ENCODE measurements at regions not wholly inside any gene's neighbourhood (a gene's known extent, or its start where the extent isn't known, plus 50 kb on each side); places are given as distances from the start of the nearest gene placed in this dataset.
"Not testable (repeated sequence)": the region's sequence is repeated elsewhere in the genome, so short reads cannot be mapped to it uniquely, and the experiment has no call there.

DNA sequence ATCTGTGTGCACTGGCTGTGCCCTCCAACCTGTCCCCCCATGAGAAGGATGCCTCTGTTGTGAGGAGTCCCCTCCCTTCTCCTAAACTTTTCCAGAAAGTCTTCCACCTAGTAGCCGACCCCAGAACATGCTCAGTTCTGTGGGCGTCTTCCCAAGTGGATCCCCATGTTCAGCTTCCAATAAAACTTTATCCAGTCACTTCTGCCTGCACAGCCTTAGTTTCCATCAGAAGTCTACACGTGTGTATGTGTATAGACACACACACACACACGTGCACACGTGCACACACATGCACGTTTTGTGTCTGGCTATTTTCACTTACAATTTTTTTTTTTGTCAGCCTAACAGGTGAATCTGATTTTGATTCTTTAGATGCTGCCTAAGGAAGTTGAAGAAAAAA is 115.1 kb downstream of the RTP5 start:
- Histone ChIP-seq H3K9me3 (no peaks in the 10 kb centered on the region), H3K4me3 (no peak overlapping the region)
- TF ChIP-seq POLR2A (IDR thresholded peaks at IDR 0.05) (no peak), POLR2AphosphoS5 (IDR thresholded peaks at IDR 0.05) (no peak)
- TF ChIP-seq, protein P1, sequence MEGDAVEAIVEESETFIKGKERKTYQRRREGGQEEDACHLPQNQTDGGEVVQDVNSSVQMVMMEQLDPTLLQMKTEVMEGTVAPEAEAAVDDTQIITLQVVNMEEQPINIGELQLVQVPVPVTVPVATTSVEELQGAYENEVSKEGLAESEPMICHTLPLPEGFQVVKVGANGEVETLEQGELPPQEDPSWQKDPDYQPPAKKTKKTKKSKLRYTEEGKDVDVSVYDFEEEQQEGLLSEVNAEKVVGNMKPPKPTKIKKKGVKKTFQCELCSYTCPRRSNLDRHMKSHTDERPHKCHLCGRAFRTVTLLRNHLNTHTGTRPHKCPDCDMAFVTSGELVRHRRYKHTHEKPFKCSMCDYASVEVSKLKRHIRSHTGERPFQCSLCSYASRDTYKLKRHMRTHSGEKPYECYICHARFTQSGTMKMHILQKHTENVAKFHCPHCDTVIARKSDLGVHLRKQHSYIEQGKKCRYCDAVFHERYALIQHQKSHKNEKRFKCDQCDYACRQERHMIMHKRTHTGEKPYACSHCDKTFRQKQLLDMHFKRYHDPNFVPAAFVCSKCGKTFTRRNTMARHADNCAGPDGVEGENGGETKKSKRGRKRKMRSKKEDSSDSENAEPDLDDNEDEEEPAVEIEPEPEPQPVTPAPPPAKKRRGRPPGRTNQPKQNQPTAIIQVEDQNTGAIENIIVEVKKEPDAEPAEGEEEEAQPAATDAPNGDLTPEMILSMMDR (IDR thresholded peaks at IDR 0.05): no peak

DNA sequence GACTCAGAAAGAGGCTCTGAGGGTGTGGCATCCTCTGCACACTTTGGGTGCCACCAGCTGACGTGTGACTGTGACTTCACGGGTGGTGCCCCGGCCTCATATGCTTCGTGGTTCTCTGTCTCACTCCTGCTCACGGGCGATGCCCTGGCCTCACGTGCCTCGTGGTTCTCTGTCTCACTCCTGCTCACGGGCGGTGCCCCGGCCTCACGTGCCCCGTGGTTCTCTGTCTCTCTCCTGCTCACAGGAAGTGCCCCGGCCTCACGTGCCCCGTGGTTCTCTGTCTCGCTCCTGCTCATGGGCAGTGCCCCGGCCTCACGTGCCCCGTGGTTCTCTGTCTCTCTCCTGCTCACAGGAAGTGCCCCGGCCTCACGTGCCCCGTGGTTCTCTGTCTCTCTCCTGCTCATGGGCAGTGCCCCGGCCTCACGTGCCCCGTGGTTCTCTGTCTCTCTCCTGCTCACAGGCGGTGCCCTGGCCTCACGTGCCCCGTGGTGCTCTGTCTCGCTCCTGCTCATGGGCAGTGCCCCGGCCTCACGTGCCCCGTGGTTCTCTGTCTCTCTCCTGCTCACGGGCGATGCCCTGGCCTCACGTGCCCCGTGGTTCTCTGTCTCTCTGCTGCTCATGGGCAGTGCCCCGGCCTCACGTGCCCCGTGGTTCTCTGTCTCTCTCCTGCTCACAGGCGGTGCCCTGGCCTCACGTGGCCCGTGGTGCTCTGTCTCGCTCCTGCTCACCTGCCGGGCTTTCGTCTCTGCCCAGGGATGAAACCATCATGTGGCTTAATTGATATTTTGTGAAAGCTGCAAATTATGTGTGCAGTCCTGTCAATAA is 115.8 kb downstream of the RTP5 start:
- DNase-seq (ENCODE audit: low spot score in 2 of 2): not testable (repeated sequence)

More for the DNA sequence above, 115.1 kb downstream of the RTP5 start:
- no peaks in the 10 kb centered on the region for H3K4me1 ChIP-seq
- H3K36me3 ChIP-seq: no peaks in the 10 kb centered on the region
- no peaks in the 10 kb centered on the region for H3K27me3 ChIP-seq
- intact Hi-C loops (cut with DNase I; ENCODE audit: low total_unique reads): no loop called here
- DNase-seq (ENCODE audit: low spot score in 2 of 2): no peak
- H3K27ac ChIP-seq: no peak overlapping the region

DNA sequence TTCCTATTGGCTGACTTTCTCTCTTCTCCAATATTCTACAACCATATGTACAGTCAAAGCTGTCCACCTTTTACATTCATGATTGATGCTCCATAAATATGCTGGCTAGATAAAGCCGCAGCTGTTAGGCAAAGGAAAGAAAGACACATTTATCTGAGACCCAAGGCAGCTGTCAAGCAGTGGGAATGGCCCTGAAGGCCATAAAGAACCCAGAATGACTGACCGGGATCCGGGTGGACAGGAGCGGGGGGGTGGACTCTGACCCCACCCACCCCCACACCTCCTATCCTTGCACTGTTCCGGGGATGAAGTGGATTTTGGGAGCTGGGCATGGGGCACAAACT is 116.4 kb downstream of the RTP5 start:
- TF ChIP-seq, protein P1 (IDR thresholded peaks at IDR 0.05): no peak
- TF ChIP-seq POLR2A (IDR thresholded peaks at IDR 0.05): no peak
- no peak for TF ChIP-seq POLR2AphosphoS5 (IDR thresholded peaks at IDR 0.05)
- intact Hi-C loops (cut with DNase I; ENCODE audit: low total_unique reads): no loop called here

More for the DNA sequence above, 115.8 kb downstream of the RTP5 start:
- H3K9me3 ChIP-seq; intact Hi-C loops (cut with DNase I; ENCODE audit: low total_unique reads); H3K27me3 ChIP-seq; H3K36me3 ChIP-seq; H3K4me3 ChIP-seq; H3K4me1 ChIP-seq; H3K27ac ChIP-seq: not testable (repeated sequence)

DNA sequence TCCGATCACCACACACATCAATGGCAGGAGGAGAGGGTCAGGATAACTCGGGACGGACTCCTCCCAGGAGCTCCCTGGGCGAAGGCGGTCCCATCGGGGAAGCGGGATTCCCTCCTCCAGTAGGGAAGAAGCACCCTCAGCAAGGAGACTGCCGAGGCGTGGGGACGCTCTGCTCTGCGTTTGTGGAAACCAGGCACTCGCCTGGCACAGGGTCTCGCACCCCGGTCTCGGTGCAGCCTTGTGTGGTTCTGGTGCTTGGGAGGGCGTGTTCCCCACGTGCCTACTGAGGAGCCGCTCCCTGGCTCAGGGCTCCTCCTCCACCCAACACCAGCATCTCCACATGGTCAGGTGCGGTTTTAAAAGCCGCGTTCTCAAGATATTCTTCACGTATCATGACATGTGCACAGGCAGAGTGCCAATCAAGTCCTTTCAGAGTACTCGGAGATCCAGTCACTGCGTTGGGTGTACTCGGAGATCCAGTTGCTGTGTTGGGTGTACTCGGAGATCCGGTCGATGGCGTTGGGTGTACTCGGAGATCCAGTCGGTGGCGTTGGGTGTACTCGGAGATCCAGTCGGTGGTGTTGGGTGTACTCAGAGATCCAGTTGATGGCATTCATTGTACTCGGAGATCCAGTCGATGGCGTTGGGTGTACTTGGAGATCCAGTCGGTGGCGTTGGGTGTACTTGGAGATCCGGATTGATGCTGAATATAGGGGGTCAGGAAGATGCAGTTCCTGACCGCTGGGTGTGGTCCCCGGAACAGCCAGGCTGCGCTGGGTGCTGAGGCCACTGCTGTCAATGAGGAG is 117.5 kb downstream of the RTP5 start:
- intact Hi-C loops (cut with DNase I; ENCODE audit: low total_unique reads): no loop called here
- no peaks in the 10 kb centered on the region for H3K4me1 ChIP-seq
- H3K4me3 ChIP-seq: no peak overlapping the region
- no peak for TF ChIP-seq POLR2A (IDR thresholded peaks at IDR 0.05)
- TF ChIP-seq, protein P1 (IDR thresholded peaks at IDR 0.05): no peak
- TF ChIP-seq POLR2AphosphoS5 (IDR thresholded peaks at IDR 0.05): no peak
- no peaks in the 10 kb centered on the region for H3K27me3 ChIP-seq
- H3K36me3 ChIP-seq: no peaks in the 10 kb centered on the region
- no peak overlapping the region for H3K27ac ChIP-seq
- DNase-seq (ENCODE audit: low spot score in 2 of 2): no peak
- H3K9me3 ChIP-seq: no peaks in the 10 kb centered on the region

More for the DNA sequence above, 116.4 kb downstream of the RTP5 start:
- Histone ChIP-seq H3K4me3 (no peak overlapping the region), H3K27ac (no peak overlapping the region), H3K9me3 (no peaks in the 10 kb centered on the region), H3K27me3 (no peaks in the 10 kb centered on the region), H3K4me1 (no peaks in the 10 kb centered on the region), H3K36me3 (no peaks in the 10 kb centered on the region)
- DNase-seq (ENCODE audit: low spot score in 2 of 2): no peak

DNA sequence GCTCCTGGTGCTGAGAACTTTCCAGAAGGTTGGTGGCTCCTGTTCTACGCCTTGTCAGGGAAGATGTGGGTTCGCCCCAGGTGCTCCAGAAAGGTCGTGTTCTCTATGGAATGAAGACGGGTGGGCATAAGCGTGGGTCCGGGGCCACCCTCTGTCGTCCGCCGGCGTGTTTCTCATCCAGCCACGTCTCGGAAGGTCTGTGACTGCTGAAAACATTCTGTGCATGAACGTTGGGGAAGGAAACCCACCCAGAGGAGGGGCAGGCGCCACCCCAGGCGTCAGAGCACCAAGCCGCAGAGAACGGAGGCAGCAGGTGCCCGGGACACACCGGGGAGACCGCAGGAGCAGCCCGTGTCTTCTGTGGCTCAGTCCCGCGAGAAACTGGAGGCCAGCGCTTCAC is 118.2 kb downstream of the RTP5 start:
- H3K4me3 ChIP-seq: no peak overlapping the region
- TF ChIP-seq, protein P1 (IDR thresholded peaks at IDR 0.05): no peak
- TF ChIP-seq POLR2A (IDR thresholded peaks at IDR 0.05) (no peak), POLR2AphosphoS5 (IDR thresholded peaks at IDR 0.05) (no peak)
- intact Hi-C loops (cut with DNase I; ENCODE audit: low total_unique reads): no loop called here
- no peaks in the 10 kb centered on the region for H3K27me3 ChIP-seq
- no peaks in the 10 kb centered on the region for H3K4me1 ChIP-seq
- no peaks in the 10 kb centered on the region for H3K9me3 ChIP-seq
- no peak for DNase-seq (ENCODE audit: low spot score in 2 of 2)
- no peaks in the 10 kb centered on the region for H3K36me3 ChIP-seq
- H3K27ac ChIP-seq: no peak overlapping the region
